ENCODE measurements at regions not wholly inside any gene's neighbourhood (a gene's known extent, or its start where the extent isn't known, plus 50 kb on each side); places are given as distances from the start of the nearest gene placed in this dataset.
A peak's percentile ranks its signal among the peaks of the same experiment; 100 is the strongest.
"Not testable (repeated sequence)": the region's sequence is repeated elsewhere in the genome, so short reads cannot be mapped to it uniquely, and the experiment has no call there.

DNA sequence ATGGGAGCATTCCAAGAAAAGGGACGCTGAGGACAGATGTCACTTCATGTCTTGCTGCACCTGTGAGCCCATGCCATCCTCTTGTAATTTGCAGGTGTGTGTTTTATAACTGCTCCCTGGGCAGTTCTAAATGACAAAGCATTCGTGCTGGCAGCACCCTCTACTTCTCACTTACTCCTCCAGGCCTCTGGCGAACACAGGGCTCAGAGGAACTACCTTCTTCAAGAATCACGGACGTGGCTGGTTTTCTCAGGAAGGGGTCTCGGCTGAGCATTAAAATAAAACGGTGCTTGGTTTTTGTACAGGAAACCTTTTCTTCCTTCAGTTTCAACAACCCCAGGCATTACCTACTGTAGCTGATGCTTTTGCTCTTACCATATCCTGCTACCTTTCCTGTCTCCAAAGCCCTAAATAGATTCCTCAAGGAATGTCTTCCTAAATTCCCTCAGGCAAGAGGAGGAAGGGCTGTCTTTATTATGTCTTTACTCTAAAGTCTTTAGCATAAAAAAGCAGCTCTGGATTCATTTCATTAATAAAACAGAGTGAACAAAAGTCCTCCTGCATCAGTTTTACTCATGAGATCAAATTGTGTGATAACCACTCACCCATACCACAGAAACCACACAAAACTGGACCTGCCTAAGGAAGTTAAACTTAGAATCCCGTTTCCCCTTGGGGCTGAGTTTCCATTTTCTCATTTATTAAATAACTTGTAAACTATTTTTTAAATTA is 79.0 kb upstream of the MAP10 start:
- peak; percentile 19 for DNase-seq (ENCODE audit: low read depth)
- no peak for TF ChIP-seq CTCF (IDR thresholded peaks at IDR 0.05; ENCODE audit: insufficient read depth, low read length)
- H3K4me3 ChIP-seq (ENCODE audit: low read depth, low read length): no peak overlapping the region

DNA sequence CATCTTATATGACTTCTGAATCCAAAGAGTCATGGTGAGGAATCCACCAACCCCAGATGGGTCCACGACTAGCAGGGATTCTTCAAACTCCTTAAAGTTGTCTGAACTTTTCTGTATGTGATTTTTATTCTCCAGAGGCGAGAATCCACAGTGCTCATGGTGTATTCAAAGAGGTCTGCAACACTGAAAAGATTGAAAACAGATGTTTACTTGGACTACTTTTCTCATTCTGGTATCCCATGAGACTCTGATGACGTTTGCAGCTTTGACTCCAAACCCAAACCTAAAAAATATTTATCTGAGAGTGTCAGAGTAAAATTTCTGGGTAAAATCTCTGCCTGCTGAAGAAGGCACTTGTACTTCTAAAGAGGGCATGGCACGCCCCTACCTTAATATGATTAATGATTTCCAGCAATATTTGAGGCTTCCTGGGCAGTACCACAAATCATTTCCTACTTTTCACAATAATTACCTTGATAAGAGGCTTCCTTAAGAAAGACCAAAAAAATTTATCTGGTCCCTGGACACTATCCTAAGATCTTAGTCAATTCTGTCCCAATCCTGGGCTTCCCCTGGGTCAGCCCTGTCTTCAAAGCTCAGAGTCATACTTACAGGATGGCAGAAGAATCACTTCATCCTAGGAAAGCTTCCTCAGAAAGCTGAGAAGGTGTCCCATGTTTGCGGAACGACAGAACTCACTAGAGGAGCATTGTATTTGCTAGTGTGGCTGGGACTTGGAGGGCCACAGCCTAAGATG is 76.5 kb upstream of the MAP10 start:
- H3K4me3 ChIP-seq (ENCODE audit: low read depth, low read length): no peak overlapping the region
- TF ChIP-seq CTCF (IDR thresholded peaks at IDR 0.05; ENCODE audit: insufficient read depth, low read length): no peak
- DNase-seq (ENCODE audit: low read depth): peak; percentile 77

DNA sequence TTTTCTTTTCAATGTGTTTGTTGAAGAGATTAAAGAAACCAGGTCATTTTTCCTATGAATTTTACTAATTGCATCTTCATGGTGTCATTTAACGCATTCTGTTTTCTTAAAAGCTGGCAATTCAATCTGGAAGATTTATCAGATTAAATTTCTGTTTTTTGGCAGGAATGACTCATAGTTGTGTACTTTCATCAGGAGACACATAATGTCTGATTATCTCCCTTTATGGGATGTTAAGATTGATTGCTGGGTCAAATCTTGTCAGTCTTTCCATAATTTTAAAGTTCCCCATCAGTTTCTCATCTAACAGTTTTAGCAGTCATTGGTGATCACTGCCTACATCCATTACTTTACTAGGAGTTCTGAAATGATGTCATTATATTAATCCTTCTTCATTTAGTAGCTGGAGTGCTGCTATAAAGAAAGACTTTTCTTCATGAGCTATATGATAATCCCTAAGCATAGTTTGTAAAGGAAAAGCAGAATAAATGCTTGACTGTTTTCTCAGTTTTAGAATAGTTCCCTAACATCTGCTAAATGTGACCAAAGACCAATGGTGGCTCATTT is 72.8 kb upstream of the MAP10 start:
- no peak for TF ChIP-seq CTCF (IDR thresholded peaks at IDR 0.05; ENCODE audit: insufficient read depth, low read length)
- no peak for DNase-seq (ENCODE audit: low read depth)
- H3K4me3 ChIP-seq (ENCODE audit: low read depth, low read length): no peak overlapping the region

GRCh38 chr1:232737917-232738316 is 67.3 kb upstream of the MAP10 start:
- TF ChIP-seq CTCF (IDR thresholded peaks at IDR 0.05; ENCODE audit: insufficient read depth, low read length): no peak
- no peak overlapping the region for H3K4me3 ChIP-seq (ENCODE audit: low read depth, low read length)
- DNase-seq (ENCODE audit: low read depth): no peak

DNA sequence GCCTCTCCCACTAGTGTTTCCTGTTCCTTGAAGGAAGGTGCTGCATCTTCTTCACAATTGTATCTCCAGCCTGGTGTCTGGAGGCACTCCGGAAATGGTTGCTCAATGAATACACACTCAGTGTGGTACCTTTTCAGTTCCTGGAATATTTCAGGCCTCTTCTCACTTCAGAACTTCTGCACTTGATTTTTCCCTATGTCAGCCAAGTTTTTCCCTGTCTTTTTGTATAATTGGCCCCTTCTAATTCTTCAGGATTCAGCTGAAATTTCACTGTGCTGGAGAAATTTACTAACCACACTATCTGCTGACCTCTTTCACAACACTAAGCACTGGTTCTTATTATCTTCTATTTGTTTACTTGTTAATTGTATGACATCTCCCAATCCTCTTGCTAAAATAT is 61.2 kb upstream of the MAP10 start:
- no peak for DNase-seq (ENCODE audit: low read depth)
- no peak overlapping the region for H3K4me3 ChIP-seq (ENCODE audit: low read depth, low read length)
- no peak for TF ChIP-seq CTCF (IDR thresholded peaks at IDR 0.05; ENCODE audit: insufficient read depth, low read length)

DNA sequence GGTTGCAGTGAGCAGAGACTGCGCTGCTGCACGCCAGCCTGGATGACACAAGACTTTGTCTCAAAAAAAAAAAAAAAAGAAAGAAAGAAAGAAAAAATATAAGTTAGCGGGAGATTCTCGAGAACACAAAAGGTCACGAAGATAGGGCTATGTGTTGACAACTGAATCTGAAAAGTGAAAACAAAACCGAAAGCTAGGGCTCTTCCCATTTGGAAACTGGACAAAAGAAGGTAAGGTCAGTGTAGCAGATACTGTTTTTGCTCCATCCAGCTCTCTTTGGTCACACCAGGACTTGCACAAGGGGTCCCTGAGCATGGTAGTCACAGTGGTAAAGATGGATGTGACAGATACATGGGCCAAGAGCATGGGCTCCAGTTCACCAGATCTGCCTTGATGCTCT is 60.4 kb upstream of the MAP10 start:
- no peak for TF ChIP-seq CTCF (IDR thresholded peaks at IDR 0.05; ENCODE audit: insufficient read depth, low read length)
- no peak for DNase-seq (ENCODE audit: low read depth)
- H3K4me3 ChIP-seq (ENCODE audit: low read depth, low read length): no peak overlapping the region

- H3K4me3 ChIP-seq (ENCODE audit: low read depth, low read length); DNase-seq (ENCODE audit: low read depth): not testable (repeated sequence)
Observed at GRCh38 chr1:232745698-232746097, 59.5 kb upstream of the MAP10 start.

Data from fibroblast of the aortic adventitia (primary cell).